ENCODE measurements at regions not wholly inside any gene's neighbourhood (a gene's known extent, or its start where the extent isn't known, plus 50 kb on each side); places are given as distances from the start of the nearest gene placed in this dataset.
A peak's percentile ranks its signal among the peaks of the same experiment; 100 is the strongest.

- WGBS, 3 donors = 69 to 71% (median 70%) methylated on average over 2 of the region's 2 CpGs
- no peak for DNase-seq
- TF ChIP-seq POLR2A (IDR thresholded peaks at IDR 0.05) (no peak), EP300 (IDR thresholded peaks at IDR 0.05) (no peak), CTCF (IDR thresholded peaks at IDR 0.05) (no peak)
These were observed 67.0 kb upstream of the OSR1 start for GRCh38 chr2:19425419-19425818.

DNA sequence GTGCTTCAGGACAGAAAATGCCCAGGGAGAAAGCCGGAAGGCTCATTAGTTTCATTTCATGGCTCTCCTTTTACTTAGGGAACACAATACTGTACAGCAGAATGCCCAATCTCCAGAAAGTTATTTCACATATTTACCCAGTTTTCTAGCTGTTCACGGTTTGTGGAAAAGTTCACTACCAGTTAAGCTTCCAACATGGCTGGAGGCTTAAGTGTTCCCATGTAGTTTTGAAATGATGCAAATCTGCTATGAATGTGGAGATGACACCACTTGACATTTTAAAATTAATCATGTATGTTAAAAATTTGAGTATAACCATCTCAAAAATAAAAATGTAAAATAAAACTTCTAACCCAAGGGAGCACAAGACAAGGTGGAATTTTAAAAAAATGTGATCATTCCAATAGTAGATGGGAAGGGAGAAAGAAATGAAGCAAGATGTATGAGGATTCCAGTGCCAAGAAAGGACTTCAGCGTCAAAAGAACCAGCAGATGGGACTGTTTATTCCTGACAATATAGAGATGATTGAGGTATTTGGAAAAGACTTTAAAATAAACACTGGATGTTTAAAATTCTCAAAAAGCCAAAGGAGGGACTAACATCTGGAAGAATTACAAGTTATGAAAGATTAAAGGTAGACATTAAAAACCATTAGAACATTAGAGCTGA lies 60.9 kb upstream of the OSR1 start:
- no peak overlapping the region for H3K4me3 ChIP-seq
- TF ChIP-seq POLR2A (IDR thresholded peaks at IDR 0.05) (no peak), EP300 (IDR thresholded peaks at IDR 0.05) (no peak), CTCF (IDR thresholded peaks at IDR 0.05) (no peak)
- 42 to 67% (median 52%) methylated on average over 3 of the region's 3 CpGs for WGBS, 3 donors
- no peak overlapping the region for H3K27ac ChIP-seq
- DNase-seq = no peak
- intact Hi-C loops (cut with DNase I) = no loop called here
- H3K36me3 ChIP-seq = no peaks in the 10 kb centered on the region
- H3K9me3 ChIP-seq = no peaks in the 10 kb centered on the region
- no peaks in the 10 kb centered on the region for H3K4me1 ChIP-seq (ENCODE audit: insufficient read depth)
- H3K27me3 ChIP-seq = no peaks in the 10 kb centered on the region

More at GRCh38 chr2:19425419-19425818, 67.0 kb upstream of the OSR1 start:
- no peak overlapping the region for H3K4me3 ChIP-seq
- no peaks in the 10 kb centered on the region for H3K36me3 ChIP-seq
- no peaks in the 10 kb centered on the region for H3K4me1 ChIP-seq (ENCODE audit: insufficient read depth)
- no peaks in the 10 kb centered on the region for H3K27me3 ChIP-seq
- no peak overlapping the region for H3K27ac ChIP-seq
- intact Hi-C loops (cut with DNase I) = no loop called here
- H3K9me3 ChIP-seq = no peaks in the 10 kb centered on the region

- DNase-seq = peak in 1 of 5 donors; percentile 35
- TF ChIP-seq CTCF (IDR thresholded peaks at IDR 0.05) (no peak), EP300 (IDR thresholded peaks at IDR 0.05) (no peak), POLR2A (IDR thresholded peaks at IDR 0.05) (no peak)
- Histone ChIP-seq H3K4me1 (ENCODE audit: insufficient read depth) (no peaks in the 10 kb centered on the region), H3K9me3 (no peaks in the 10 kb centered on the region), H3K4me3 (no peak overlapping the region), H3K27ac (no peak overlapping the region), H3K36me3 (no peaks in the 10 kb centered on the region), H3K27me3 (no peaks in the 10 kb centered on the region)
- intact Hi-C loops (cut with DNase I) = no loop called here
- WGBS, 3 donors = 75 to 81% (median 76%) methylated on average over 3 of the region's 3 CpGs
These were observed 58.6 kb upstream of the OSR1 start for GRCh38 chr2:19416784-19417684.

- Histone ChIP-seq H3K9me3 (no peaks in the 10 kb centered on the region), H3K36me3 (no peaks in the 10 kb centered on the region), H3K27me3 (no peaks in the 10 kb centered on the region), H3K4me3 (no peak overlapping the region), H3K27ac (no peak overlapping the region), H3K4me1 (ENCODE audit: insufficient read depth) (no peaks in the 10 kb centered on the region)
- no peak for DNase-seq
- WGBS, 3 donors = 85 to 94% (median 87%) methylated on average over 2 of the region's 2 CpGs
- TF ChIP-seq EP300 (IDR thresholded peaks at IDR 0.05) (no peak), CTCF (IDR thresholded peaks at IDR 0.05) (no peak)
- intact Hi-C loops (cut with DNase I) = no loop called here
These were observed 57.7 kb upstream of the OSR1 start for GRCh38 chr2:19416083-19416482.
